ENCODE measurements at regions not wholly inside any gene's neighbourhood (a gene's known extent, or its start where the extent isn't known, plus 50 kb on each side); places are given as distances from the start of the nearest gene placed in this dataset.

GRCh38 chr10:55141892-55142291 is 340.9 kb upstream of the PCDH15 start:
- Histone ChIP-seq H3K27me3 (ENCODE audit: insufficient read depth, low read depth) (no peaks in the 10 kb centered on the region), H3K9me3 (ENCODE audit: insufficient read depth, low read depth) (peaks cover 4% of the 10 kb centered on the region; the same call in 1 of the 2 replicates), H3F3A (ENCODE audit: insufficient read depth, low read depth) (no peaks in the 10 kb centered on the region), H3K4me3 (no peak overlapping the region), H3K9me2 (ENCODE audit: insufficient read depth) (no peaks in the 10 kb centered on the region), H2AFZ (no peak overlapping the region), H3K36me3 (ENCODE audit: low read depth) (no peaks in the 10 kb centered on the region), H3K27ac (no peak overlapping the region), H3K4me1 (replicated peaks; ENCODE audit: insufficient read depth) (no peaks in the 10 kb centered on the region), H3K79me2 (ENCODE audit: low read depth) (no peaks in the 10 kb centered on the region), H3K4me2 (no peak overlapping the region), H4K20me1 (ENCODE audit: insufficient read depth) (0 out of 2 replicates have a peak, but pooled peaks cover 3% of the 10 kb centered on the region)
- POLR2A ChIA-PET (ENCODE audit: unreplicated experiment), result interaction anchor here (0.5 kb wide), 1 partner anchor 810 kb away, joined by 3 read pairs; no protein-coding TSS in a partner anchor
- CTCF ChIA-PET, result no interaction called here
- BruUV-seq (replicated peaks), result no TSS peak
- TF ChIP-seq, protein P1, sequence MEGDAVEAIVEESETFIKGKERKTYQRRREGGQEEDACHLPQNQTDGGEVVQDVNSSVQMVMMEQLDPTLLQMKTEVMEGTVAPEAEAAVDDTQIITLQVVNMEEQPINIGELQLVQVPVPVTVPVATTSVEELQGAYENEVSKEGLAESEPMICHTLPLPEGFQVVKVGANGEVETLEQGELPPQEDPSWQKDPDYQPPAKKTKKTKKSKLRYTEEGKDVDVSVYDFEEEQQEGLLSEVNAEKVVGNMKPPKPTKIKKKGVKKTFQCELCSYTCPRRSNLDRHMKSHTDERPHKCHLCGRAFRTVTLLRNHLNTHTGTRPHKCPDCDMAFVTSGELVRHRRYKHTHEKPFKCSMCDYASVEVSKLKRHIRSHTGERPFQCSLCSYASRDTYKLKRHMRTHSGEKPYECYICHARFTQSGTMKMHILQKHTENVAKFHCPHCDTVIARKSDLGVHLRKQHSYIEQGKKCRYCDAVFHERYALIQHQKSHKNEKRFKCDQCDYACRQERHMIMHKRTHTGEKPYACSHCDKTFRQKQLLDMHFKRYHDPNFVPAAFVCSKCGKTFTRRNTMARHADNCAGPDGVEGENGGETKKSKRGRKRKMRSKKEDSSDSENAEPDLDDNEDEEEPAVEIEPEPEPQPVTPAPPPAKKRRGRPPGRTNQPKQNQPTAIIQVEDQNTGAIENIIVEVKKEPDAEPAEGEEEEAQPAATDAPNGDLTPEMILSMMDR (conservative IDR thresholded peaks at IDR 0.05), result no peak
- TF ChIP-seq EZH2 (IDR thresholded peaks at IDR 0.05; ENCODE audit: low read depth), result no peak
- no peak for DNase-seq
- intact Hi-C loops (cut with micrococcal nuclease; ENCODE audit: unreplicated experiment), result no loop called here

DNA sequence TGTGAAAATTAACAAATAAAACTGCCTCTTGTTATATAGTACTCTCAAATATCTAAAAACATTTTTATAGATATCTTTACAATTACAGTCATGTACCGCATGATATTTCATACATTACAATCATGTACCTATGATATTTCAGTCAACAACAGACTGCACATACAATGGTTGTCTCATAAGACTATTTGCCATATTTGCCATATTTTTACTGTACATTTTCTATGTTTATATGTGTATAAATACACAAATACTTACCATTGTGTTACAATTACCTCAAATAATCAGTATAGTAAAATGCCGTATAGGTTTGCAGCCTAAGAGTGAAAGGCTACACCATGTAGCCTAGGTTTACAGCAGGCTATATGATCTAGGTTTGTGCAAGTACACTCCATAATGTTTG is 336.0 kb upstream of the PCDH15 start:
- Histone ChIP-seq H3K36me3 (ENCODE audit: low read depth) (no peaks in the 10 kb centered on the region), H3K79me2 (ENCODE audit: low read depth) (no peaks in the 10 kb centered on the region), H3K27ac (no peak overlapping the region), H3K27me3 (ENCODE audit: insufficient read depth, low read depth) (no peaks in the 10 kb centered on the region), H3K4me2 (no peak overlapping the region), H3K9me3 (ENCODE audit: insufficient read depth, low read depth) (peaks cover 4% of the 10 kb centered on the region; the same call in 1 of the 2 replicates), H3F3A (ENCODE audit: insufficient read depth, low read depth) (no peaks in the 10 kb centered on the region), H3K4me1 (replicated peaks; ENCODE audit: insufficient read depth) (no peaks in the 10 kb centered on the region), H3K9me2 (ENCODE audit: insufficient read depth) (no peaks in the 10 kb centered on the region), H2AFZ (no peak overlapping the region), H4K20me1 (ENCODE audit: insufficient read depth) (0 out of 2 replicates have a peak, but pooled peaks cover 3% of the 10 kb centered on the region), H3K4me3 (no peak overlapping the region)
- no peak for TF ChIP-seq EZH2 (IDR thresholded peaks at IDR 0.05; ENCODE audit: low read depth)
- TF ChIP-seq, protein P1 (conservative IDR thresholded peaks at IDR 0.05), result no peak
- ChIA-PET CTCF (no interaction called here), POLR2A (ENCODE audit: unreplicated experiment) (no interaction called here)
- DNase-seq, result no peak
- no TSS peak for BruUV-seq (replicated peaks)
- intact Hi-C loops (cut with micrococcal nuclease; ENCODE audit: unreplicated experiment), result no loop called here

DNA sequence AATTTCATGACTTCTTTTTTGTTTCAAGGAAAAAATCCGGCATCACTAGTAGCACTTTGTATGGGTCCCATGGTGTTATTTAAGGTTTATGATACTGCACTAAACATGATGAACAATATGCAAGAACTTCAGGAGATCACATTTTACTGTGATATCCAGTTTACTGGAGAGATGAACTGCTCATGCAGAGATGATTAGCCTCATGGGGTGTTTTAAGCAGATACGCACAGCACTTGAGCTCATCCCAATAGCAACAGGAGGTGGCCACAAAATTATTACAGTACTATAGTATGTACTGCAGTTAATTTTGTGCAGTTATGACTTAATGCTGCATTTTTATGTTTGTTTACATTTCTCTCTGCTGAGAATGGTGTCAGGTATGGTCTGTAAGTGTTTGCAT is 303.7 kb upstream of the PCDH15 start:
- Histone ChIP-seq H3K79me2 (ENCODE audit: low read depth) (no peaks in the 10 kb centered on the region), H3K4me1 (replicated peaks; ENCODE audit: insufficient read depth) (no peaks in the 10 kb centered on the region), H3F3A (ENCODE audit: insufficient read depth, low read depth) (no peaks in the 10 kb centered on the region), H3K4me2 (no peak overlapping the region), H3K36me3 (ENCODE audit: low read depth) (no peaks in the 10 kb centered on the region), H4K20me1 (ENCODE audit: insufficient read depth) (no peaks in the 10 kb centered on the region), H3K9me3 (ENCODE audit: insufficient read depth, low read depth) (no peaks in the 10 kb centered on the region), H2AFZ (no peak overlapping the region), H3K4me3 (no peak overlapping the region), H3K9me2 (ENCODE audit: insufficient read depth) (0 out of 2 replicates have a peak, but pooled peaks cover 4% of the 10 kb centered on the region), H3K27me3 (ENCODE audit: insufficient read depth, low read depth) (no peaks in the 10 kb centered on the region), H3K27ac (no peak overlapping the region)
- intact Hi-C loops (cut with micrococcal nuclease; ENCODE audit: unreplicated experiment), result no loop called here
- TF ChIP-seq, protein P1 (conservative IDR thresholded peaks at IDR 0.05), result no peak
- no peak for TF ChIP-seq EZH2 (IDR thresholded peaks at IDR 0.05; ENCODE audit: low read depth)
- ChIA-PET POLR2A (ENCODE audit: unreplicated experiment) (no interaction called here), CTCF (no interaction called here)
- no TSS peak for BruUV-seq (replicated peaks)
- DNase-seq, result no peak
